Activated effector memory CD4-positive, alpha-beta T cell treated with anti-CD3 and anti-CD28 coated beads, Interleukin-2, amount 50 U/mL, for 16 hours (primary cell): ENCODE measurements at regions not wholly inside any gene's neighbourhood (a gene's known extent, or its start where the extent isn't known, plus 50 kb on each side); places are given as distances from the start of the nearest gene placed in this dataset.
"Not testable (repeated sequence)": the region's sequence is repeated elsewhere in the genome, so short reads cannot be mapped to it uniquely, and the experiment has no call there.

ENCODE experiments used
- DNase-seq: peaks from one replicate; pipeline ENCODE4 v3.0.0-alpha.2; 2020

DNA sequence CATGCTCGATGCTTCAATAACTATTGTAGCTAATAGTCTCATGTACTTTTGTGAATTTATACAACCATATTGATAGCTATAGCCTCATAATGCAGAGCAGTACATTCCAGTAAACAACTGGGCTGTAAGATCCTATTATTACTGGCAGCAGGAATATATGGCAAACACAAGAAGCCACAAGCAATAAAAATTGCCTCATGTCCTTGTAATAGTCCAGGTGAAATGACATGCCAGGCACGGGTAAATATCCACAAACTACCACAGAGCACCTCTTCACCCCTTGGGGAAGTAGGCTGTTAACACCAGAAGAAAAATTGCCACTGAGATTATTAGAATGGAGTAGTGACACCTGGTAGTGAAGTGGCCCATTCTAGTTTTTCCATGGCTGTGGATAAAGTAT, 158.3 kb downstream of the MTX2 start:
- no peak for DNase-seq

- not testable (repeated sequence) for DNase-seq
Observed at GRCh38 chr2:176428944-176429469, 159.8 kb downstream of the MTX2 start.

DNA sequence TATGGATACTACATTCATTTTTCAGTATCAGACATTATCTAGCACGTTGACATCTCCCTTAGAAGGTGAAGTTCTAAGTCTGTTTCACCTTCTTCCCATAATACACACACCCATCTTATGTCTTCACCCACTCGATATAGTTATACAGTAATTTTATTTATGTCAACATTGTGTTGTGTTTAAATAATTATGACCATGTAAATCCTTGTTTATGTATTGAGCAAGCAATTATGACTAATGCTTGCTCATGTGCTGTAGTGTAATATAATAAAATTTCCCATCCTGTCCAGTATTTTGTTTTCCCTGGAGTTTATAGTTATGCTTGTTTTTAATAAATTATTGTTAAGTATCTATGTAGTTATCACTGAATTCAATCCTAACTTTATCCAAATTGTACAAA, 163.2 kb downstream of the MTX2 start:
- DNase-seq: no peak

DNA sequence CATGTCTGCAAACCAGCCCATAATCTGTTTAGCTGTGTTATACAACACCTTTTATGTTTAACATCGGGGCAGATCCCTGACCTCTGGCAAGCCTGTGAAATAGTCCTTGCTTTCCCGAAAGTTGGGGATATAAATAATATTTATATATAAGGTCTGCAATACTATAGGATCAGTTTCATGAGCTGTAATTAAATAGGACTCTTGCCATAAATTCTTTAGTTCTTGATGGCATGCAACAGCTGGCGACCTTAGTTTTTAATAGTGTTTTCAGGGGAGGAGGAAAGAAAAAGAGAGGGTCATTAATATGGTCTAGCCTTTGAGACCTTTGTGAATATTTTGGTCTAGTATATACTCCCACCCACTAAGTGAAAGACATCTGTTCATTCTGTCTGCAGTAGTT, 166.5 kb downstream of the MTX2 start:
- DNase-seq: no peak

DNA sequence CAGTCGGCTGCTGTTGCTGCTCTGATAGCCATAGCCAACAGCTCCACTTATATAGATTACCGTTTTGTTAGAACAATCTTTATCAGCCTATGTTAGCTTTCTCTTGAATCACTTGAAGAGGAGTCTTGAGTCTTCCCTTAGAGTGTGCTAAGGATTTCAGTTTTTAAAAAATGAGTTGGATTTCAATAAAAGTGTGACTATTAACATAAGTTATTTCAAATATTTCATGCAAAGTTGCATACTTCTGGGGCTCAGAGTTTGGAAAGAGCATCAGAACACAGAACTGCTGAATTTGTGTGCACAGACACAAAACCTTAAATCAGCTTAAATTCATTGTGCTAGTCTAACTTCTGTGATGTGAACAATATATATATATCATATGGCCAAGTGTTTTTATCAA, 174.7 kb downstream of the MTX2 start:
- no peak for DNase-seq

DNA sequence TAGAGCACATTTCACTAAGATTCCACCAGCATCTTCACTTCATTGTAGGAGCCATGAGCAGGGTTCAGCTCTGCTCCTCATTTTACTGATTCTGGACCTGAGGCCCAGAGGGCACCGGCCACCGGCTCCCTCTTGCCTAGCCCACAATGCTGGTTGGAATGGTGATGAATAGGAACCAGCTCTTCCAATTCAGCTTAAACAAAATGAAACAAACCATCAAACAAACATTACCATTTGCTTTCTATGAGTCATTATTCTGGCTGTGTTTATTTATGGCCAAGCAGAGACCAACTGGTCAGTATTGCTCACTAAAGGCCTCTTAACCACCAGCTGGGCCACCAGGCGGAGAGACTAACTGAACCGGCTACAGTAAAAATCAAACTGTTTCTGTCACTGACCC, 176.7 kb downstream of the MTX2 start:
- no peak for DNase-seq

DNA sequence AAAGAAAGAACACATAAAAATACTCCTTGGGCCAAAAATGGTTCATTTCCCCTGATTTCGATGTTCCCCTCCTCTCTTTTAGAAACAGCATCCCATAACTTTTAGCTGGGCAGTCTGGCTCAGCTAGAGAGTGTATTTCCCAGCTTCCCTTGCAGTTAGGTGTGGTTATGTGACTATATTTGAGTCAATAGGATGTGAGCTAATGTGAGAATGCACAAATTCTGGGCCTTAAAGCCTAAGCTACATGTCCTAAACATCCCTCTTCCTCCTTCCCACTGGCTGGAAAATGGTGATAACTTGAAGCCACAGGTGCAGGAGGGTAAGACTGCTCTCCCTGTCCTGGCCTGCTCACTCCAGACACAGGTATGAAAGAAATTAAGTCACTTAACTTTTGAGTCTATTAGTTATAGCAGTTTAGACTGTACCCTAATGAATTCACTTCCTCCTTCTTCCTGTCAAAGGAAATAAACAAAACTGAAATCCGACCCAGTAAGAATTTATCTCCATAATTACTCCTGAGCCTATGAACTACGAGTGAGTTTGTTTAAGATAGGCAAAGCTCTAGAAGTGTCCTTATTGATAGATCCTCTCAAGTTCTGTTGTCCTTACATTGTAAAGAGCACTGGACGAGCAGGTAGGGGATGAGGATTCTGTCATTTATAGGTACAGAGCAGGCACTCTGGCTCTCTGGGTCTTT, 177.6 kb downstream of the MTX2 start:
- no peak for DNase-seq

DNA sequence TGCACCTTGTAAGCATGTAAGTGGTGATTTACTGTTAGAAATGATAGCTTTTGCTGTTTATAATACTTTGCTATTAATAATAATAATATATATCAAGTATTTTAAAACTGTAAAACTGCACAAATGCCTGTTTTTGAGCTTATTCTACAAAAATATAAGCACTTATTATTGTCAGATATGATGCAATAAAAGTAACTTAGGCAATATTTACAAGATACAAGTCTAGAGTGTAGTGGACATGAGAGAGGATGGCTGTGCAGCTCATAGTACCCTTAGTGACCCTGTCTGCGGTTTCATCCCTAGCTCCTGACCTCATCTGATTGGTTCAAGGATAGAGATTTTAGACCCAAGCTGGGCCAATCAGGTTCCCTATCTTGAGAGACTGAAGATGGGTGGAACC, 178.4 kb downstream of the MTX2 start:
- DNase-seq: no peak

- DNase-seq: no peak
Observed at GRCh38 chr2:176449852-176450251, 180.6 kb downstream of the MTX2 start.

DNA sequence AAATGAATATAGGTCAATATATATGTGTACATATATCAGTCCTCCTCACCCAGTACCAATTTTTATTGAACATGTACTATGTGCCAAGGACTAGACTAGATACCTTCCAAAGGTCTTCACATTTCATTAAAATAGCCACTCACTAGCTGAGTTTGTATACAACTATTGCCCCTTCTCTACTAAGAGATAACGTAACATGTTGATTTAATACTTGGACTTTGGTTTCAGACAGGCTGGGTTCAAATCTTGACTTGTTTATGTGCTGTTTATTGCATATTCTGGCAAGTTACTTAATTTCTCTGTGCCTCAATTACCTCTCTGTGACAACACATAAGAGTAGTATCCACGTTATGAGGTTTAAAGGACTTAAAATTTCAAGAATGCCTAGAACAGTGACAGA, 184.5 kb downstream of the MTX2 start:
- DNase-seq: no peak

DNA sequence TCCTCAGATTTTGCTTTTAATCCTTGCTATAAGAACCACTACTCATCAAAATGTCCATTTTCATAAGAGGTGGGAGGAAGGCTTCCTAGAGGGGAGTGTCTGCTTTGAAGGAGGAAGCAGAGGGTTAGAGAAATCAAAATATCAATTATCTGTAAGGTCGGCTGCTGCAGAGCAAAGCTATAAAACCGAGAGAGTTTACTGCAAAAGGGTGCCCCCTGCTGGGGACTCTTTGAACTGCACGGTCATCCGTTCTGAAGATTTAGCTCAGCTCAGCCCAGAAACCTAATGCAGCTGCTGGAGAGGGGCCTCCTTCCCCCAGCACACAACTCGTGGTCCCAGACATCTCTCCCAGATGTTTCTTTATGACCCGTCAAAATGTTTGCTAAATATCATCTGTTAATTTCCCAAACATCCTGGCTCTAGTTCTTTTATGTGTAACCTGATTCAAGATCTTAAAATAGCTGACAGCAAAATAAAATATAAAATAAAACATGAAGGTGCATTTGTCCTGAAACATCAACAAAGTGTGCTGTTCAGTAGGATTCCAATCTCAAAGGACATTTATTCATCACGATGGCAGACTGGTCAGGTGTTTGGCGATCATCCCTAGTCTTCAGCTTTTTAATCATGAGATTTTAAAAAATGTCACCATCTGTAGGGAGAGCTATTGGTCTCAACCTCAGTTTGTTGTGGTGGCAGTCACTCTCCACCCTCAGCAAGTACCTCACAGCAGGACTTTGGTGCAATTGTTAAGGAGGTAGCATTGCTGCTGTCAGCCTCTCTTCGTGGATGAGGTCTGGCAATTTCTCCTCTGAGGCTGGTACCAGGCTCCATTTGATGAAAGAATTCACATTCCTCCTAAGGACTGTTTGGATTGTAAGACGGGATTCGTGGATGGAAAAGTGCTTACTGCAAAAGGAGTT, 185.9 kb downstream of the MTX2 start:
- DNase-seq: peak; percentile 93

DNA sequence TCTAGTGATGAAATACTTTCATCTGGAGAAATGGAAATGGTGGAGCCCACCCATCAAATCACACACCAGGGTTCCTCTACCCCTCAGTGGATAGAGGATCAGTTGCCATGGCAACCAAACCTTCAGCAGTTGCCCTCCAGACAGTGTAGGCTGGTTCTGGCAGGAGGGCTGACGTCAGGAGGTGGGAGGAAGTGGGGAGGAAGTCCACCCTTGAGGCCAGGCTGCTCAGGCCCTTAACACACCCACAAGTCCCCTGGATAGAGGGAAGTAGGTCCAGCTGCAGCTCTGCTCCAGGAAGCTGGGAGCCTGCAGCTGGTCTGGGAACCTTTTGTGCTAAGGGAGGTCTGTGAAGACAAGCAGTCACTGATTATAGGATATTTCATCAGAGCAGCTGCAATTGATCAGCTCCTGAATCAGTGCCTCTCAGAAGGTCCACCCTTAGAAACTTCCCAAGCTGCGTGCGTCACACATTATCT, 186.6 kb downstream of the MTX2 start:
- DNase-seq: no peak

- no peak for DNase-seq
Observed at GRCh38 chr2:176457481-176457880, 188.2 kb downstream of the MTX2 start.

DNA sequence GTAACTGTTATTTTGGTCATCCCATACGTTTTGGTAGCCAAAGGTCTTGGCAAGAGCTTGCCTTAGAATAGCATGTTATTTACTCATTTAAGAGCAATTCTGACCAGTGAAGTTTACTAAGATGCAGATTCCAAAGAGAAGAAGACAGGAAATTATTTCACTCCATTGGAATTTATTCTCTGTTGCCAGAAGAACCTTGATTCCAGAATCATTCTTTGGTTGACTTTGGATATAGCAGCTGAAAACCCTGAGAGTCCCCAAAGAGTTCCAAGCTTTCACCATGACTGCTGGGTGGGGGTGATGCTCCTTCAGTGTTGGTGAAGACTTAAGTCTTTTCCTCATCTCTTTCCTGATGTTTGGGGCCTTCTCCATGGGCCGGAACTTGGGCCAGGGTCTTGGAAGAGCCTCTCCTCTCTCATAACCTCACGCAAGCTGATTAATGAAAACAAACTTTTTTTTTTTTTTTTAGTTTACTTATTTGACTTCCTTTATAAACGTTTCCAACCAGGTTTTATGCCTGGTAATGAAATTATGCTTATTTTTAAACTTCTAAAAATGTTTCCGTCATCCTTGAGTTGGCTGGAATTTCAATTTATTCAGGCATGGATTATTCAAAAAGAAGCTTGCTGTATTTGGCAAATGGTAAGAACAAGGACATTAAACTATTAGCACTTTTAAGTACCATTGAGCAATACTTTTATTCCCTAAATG, 192.0 kb downstream of the MTX2 start:
- no peak for DNase-seq

DNA sequence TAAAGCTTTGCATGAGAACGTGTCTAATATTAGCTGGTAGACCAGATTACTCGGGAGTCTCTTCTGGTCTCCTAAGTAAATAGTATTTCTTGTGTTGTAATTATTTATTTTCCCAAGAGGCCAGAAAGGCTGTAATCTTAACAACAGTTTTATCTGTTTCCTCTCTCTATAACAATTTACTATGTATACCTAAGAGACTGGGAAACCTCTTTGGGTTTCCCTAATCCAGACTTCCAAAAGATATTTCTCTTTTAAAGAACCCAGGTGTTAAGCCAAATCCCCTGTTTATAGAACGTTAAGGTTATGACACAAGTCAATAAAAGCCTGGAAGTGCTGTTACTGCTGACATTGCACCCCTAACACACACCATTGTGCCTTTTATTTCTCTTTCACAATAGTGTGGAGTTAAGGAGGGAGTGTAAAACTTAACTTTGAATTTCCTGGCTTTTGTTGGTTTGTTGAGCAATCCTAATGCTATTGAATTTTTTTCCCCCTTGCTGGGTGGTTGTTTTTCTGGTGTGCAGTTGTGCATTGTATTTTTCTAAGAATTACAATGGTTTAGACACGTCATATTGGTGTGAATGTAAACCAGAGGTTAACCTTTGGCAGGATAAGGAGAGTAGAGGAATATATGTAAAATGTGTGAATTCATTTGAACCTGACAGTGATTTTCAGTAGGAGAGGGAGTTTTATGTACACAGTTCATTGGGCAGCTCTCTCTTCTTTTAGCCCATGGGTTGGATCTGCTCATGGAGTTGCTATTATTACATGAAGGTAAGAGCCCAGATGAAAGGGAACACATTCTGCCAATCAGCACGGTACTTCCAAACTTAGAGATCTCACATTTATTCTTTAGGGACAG, 192.8 kb downstream of the MTX2 start:
- no peak for DNase-seq

GRCh38 chr2:176463546-176463945, 194.3 kb downstream of the MTX2 start:
- DNase-seq: no peak

DNA sequence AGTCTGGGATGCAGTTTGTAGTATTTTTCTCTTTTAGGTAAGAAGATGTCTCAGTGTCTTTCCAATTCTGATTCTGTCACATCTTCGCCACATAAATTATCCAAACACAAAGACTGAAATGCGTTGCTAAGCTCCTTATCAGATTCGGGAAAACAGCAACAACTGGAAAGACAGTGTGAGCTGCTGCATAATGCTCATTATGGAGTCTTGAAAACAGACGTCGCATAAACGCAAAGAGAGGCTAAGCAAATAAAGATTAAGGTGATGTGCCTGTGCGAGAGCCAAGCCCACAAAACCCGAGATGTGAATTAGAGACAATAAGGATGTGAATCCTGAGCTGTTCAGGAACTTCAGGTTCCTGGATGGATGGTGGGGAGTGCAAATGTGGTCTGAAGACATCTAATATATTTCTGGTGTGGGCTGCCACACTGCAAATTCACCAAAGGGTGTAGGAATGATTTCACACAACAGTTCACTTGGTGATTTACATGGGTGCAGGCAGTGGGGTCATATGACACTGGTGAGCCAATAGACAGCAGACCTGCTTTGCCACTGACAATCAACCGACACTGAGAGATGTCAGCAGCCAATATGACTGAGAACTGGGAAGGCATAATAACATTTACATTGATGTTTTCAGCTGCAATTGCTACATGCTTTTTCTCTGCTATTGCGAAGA, 195.8 kb downstream of the MTX2 start:
- no peak for DNase-seq

DNA sequence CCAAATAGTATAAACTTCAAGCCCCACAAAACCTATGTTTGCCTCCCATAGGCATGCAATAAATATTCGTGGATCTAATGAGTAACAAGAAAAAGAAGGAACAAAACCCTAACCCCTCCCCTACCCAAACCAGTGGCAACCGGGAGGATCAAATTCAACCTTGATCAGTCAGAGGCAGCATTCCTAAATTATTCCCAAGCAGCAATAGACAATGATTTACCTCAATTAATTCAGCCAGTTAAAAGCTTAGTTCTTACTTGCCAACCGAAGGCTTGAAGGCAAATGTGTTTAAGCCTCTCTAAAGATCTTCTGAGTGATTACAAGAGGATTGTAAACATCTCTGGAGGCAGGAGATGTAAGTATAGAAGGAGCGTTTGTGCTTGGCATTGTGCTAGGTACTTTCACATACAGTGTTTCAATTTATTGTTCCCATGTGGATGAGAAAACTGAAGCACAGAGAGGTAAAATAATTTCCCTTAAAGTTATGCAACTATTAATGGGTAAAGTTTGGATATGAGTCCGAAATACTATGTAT, 197.7 kb downstream of the MTX2 start:
- no peak for DNase-seq

- no peak for DNase-seq
Observed at GRCh38 chr2:176467595-176467994, 198.4 kb downstream of the MTX2 start.

DNA sequence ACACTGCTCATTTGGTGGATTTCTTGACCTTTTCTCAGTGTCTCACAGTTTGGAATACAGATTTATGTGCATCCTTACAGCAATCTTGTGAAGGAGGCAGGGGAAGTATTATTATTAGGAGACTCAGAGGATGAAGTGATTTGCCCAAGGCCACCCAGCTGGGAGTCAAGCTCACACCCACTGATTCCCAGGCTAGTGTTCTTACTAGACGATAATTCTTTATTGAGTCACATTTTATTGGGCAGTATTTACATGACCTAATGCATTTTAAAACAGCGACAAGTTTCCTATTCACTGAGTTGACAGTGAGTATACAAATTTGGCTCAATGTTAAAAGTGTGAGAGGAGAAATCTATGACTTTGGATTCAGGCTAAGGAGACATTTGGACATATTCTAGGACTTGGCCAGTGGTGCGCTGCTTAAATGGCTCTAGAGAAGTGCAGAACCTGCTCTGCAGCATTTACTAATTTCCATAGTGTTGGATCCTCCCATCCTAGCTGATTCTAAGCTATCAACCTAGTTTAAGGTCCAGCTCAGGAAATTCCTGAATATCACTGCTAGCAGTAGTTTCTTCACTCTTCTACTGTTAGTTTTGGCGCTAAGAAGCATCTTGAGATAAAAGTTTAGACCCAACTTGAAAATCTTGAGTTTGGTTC, 199.3 kb downstream of the MTX2 start:
- no peak for DNase-seq

- DNase-seq: no peak
Observed at GRCh38 chr2:176470713-176471112, 201.5 kb downstream of the MTX2 start.
